PC-9 (cell line): ENCODE measurements at regions not wholly inside any gene's neighbourhood (a gene's known extent, or its start where the extent isn't known, plus 50 kb on each side); places are given as distances from the start of the nearest gene placed in this dataset.

ENCODE experiments used
- EZH2 ChIP-seq: fragments of 200-600 bp; sonication (generic); IDR thresholded peaks from 2 replicates; pipeline ENCODE4 v1.8.0; 2017; ENCODE audit warnings: antibody characterized with exemption, low read depth
- TF ChIP-seq, protein P1 (sequence below): fragments of 200-600 bp; sonication (generic); conservative IDR thresholded peaks from 2 replicates; pipeline ENCODE4 v1.6.1; 2017; ENCODE audit warnings: mixed run types, antibody characterized with exemption, mild to moderate bottlenecking, moderate library complexity

DNA sequence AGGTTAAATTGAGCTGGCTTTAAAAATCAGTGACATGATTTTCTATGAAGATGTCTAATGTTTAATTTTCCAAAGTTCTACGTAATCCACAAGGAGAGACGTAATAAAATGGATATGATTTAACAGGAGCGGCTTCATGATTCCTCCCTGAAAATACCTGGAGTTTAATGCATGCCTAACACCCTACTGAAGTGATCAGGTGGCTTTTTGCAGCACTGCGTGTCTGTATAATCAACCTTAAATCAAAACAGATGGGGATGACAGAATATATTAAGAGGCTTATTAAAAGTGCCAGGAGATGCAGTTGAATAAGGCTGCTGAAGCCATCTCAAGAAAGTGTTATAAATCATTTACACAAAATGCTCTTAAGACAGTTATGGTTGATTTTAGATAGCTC lies 112.4 kb upstream of the TLR3 start:
- TF ChIP-seq, protein P1, sequence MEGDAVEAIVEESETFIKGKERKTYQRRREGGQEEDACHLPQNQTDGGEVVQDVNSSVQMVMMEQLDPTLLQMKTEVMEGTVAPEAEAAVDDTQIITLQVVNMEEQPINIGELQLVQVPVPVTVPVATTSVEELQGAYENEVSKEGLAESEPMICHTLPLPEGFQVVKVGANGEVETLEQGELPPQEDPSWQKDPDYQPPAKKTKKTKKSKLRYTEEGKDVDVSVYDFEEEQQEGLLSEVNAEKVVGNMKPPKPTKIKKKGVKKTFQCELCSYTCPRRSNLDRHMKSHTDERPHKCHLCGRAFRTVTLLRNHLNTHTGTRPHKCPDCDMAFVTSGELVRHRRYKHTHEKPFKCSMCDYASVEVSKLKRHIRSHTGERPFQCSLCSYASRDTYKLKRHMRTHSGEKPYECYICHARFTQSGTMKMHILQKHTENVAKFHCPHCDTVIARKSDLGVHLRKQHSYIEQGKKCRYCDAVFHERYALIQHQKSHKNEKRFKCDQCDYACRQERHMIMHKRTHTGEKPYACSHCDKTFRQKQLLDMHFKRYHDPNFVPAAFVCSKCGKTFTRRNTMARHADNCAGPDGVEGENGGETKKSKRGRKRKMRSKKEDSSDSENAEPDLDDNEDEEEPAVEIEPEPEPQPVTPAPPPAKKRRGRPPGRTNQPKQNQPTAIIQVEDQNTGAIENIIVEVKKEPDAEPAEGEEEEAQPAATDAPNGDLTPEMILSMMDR, result no peak
- TF ChIP-seq EZH2, result no peak
